HG02571 (cell line): ENCODE measurements at regions not wholly inside any gene's neighbourhood (a gene's known extent, or its start where the extent isn't known, plus 50 kb on each side); places are given as distances from the start of the nearest gene placed in this dataset.

Source experiments
- ATAC-seq: cut with Tn5 transposase; IDR thresholded peaks from one replicate; pipeline ENCODE4 v1.9.1; 2021; ENCODE audit warnings: mild to moderate bottlenecking, moderate library complexity; ENCODE audit not compliant: unreplicated experiment

- no peak for ATAC-seq
These were observed 397.0 kb downstream of the NR2F1-AS1 start for GRCh38 chr5:93184041-93184440.

GRCh38 chr5:93179466-93179865, 401.6 kb downstream of the NR2F1-AS1 start:
- ATAC-seq: no peak

DNA sequence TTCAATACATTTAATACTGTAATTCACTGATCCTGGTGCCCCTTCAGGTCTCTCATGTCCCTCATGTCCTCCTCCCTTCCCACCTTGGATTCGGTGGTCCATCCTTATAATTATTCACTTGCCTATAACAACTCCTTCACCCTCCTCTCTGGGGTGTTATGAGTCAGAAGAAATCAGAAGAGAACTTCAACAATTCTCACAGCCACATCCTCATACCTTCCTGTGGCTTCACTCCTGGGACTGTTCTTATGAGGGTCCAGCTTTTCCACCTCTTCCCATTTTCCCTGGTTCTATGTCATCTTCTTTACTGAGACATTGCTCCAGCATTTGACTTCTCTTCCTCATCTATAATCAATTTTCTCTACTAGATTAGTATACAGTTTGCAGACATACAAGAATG, 406.1 kb downstream of the NR2F1-AS1 start:
- ATAC-seq: no peak

DNA sequence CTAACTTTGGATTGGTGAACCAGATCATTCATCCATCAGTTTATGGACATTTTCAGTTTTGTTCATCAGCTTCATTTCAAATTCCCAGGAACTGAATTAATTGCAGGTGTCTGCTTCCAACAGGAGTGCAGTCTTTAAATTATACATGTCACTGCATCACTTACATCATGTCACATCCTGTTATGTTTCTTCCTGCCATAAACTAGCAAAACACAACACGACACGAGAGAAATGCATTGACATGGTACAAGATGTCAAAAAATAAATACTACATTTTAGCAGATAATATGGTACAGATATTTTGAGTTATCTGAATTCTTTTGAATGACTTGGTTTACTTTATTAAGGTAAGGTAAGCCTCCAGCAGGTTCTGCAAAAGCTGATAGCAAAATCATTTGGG, 415.5 kb downstream of the NR2F1-AS1 start:
- ATAC-seq: no peak

- no peak for ATAC-seq
These were observed 416.3 kb downstream of the NR2F1-AS1 start for GRCh38 chr5:93164690-93165089.

GRCh38 chr5:93163010-93163663, 417.9 kb downstream of the NR2F1-AS1 start:
- ATAC-seq: no peak

DNA sequence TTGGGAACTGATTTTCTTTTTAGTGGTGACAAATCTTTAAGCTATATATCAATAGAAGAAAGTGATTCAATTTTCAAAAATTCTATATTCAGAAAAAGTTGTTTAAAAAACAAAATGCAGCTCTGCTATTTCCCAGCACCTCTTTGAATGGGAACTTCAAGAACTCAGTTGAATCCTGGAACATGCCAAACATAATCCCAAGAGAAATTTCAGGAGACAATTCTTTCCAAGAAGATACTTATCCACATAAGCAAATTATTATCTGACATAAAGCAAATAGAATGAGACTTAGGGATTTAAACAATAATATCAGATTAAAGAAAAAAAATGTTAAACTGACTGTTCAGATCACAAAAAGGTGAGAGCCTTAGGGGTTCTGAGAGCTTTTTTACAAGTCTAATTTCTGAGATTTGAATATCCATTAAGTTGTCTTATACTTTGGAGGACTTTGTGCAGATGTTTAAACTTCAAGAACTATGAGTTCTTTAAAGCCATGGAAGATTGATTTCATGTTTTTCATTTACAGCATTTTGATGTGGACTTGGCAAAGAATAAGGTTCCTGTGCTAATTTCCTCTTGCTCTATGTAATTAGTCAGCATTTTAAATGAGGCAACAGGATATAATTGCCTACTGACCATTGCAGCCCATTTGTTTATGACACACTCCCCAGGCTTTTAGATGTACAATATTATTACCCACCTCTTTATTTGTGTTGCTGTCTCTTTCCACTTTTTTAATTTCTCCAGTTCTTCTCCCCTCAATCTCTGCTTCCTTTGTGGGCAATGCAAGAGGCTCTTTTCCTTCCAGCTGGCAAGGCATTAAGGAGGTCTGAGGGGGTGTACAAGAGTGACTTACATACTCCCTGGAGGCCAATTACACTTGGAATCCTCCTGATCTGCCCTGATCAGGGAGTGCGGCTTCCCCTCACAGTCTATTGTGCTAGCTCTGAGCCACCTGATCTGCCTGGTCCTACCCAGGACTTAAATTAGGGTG, 419.1 kb downstream of the NR2F1-AS1 start:
- no peak for ATAC-seq

DNA sequence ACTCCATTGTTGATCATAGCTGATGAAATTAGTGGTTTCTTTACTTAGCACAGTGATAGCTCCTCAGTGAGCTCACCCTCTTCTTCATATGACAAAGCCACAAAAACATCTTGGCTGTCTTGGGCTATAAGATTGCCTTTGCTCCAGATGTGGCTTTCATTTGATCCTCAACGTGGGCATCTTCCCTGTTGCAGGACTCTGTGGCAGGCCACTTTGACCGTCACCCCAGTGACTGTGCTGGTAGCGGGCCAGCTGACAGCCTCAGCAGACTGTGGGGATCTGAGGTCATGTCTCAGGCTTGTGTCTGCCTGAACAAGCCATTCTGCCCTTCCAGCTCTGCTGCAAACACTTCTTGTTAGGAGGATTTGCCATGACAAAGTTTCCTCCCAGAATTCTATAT, 422.2 kb downstream of the NR2F1-AS1 start:
- ATAC-seq: no peak

- ATAC-seq: no peak
These were observed 424.5 kb downstream of the NR2F1-AS1 start for GRCh38 chr5:93156566-93156965.

GRCh38 chr5:93154535-93154934, 426.5 kb downstream of the NR2F1-AS1 start:
- ATAC-seq: no peak

DNA sequence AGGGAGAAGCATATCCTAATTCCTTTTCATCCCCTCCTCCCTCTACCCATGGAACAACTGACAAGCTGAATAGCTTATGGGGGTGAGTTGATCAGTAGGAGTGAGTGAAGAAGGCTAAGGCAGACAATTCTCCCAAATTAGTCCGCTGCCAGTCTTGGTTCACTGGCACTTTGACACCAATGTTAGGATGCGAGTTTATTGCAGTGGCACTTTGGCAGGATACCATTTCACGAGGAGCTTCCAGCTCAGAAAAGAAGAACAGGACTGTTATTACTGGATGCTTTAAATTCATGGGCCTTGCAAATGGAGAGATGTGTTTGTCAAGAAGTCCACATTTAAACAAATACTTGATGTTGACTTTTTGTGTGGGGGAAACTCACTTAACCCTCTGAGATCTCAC, 427.6 kb downstream of the NR2F1-AS1 start:
- ATAC-seq: no peak

DNA sequence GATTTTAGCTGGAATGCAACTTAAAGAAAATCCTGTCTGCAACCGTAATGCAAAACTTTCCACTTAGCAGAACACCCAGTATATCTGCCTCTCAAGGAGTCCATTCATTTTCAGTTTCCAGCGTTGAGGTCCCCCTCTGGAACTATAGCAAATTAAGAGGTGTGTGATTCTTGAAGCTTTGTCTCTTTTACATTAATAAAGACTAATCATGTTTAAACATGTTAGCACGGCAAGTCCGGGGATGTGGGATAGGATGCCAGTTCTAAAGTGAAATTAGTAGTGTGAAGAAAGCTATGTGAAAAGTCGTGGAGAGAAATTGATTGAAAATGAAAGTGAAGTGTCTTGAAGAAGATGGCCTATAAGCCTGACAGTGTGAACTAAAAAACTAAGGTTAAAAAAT, 429.1 kb downstream of the NR2F1-AS1 start:
- ATAC-seq: no peak

DNA sequence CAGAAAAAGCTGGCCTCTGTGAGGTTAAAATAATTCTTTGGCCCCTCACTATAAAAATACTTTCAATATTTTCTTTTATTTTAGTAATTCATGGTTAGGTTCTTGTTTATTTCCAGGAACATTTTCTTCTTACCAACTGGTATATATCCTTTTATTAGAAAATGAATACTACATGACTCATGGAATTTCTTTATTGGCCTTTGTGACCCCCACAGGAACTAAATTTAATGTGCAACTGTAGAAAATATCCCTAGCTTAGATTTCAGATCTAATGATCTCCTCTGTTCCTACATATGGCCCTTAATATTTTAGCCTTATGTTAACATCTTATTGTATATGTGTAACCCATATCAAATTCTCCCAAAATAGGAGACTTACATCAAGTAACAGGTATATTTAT, 429.9 kb downstream of the NR2F1-AS1 start:
- no peak for ATAC-seq

DNA sequence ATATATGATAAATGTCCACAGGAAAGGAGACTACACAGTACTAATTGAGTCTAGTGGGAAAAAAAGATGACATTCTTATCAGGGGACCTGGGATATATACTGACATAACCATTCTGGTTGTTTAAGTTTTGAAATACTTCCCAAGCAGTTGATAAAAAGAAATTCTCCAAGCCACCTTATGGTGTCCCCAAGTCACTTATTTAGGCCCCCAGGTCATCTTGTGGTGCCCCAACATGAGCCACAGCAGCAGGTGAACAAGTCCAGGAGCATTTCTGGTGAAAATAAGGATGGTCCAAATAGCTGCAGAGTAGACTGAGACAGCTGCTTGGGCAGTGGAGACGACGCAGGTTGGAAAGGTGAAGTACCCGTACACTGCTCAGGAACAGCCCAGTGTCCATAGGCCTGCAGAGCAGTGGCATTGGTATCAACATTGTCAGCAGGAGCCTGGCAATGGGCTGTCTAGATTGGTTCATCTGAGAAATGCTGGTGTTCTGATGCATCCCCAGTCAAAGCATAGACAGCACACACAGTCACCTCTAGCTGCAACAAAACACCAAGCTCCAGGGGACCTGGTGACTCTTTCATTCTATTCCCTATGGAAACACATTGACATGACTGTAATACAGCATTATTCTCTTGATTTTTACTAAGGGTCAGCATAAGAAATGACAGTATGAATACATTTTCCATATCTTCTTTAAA, 430.6 kb downstream of the NR2F1-AS1 start:
- ATAC-seq: no peak

GRCh38 chr5:93145767-93146166, 435.3 kb downstream of the NR2F1-AS1 start:
- ATAC-seq: no peak

DNA sequence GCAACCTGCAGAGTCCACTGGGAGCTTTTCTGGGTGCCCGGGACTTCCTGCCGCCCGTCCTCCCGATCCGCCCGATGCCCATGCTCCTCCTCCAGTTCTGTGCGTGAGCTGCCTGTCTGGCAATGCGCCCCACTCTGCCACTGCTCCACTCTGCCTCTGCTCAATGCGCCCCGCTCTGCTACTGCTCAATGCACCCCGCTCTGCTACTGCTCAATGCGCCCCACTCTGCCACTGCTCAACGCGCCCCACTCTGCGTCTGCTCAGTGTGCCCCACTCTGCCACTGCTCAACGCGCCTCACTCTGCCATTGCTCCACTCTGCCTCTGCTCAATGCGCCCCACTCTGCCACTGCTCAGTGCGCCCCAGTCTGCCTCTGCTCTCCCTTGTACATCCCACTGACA, 436.0 kb downstream of the NR2F1-AS1 start:
- no peak for ATAC-seq

DNA sequence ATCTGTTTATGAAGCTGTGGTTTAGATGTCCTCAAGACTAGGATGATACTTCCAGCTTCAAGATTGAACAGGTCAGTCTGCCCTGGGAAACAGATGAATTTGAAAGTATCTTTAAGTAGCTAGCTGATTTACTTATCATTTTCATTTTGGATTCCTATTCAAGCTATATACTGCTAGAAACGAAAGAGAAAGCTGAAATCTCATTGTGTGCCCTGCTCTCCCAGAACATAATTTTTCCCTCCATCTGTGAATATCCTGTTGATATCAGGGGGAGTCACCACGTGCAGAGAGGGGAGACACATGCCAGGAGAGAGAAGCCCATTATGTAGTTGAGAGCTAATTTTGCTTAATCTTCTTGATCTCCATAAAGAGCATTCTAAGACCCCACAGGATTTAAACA, 439.1 kb downstream of the NR2F1-AS1 start:
- ATAC-seq: no peak

DNA sequence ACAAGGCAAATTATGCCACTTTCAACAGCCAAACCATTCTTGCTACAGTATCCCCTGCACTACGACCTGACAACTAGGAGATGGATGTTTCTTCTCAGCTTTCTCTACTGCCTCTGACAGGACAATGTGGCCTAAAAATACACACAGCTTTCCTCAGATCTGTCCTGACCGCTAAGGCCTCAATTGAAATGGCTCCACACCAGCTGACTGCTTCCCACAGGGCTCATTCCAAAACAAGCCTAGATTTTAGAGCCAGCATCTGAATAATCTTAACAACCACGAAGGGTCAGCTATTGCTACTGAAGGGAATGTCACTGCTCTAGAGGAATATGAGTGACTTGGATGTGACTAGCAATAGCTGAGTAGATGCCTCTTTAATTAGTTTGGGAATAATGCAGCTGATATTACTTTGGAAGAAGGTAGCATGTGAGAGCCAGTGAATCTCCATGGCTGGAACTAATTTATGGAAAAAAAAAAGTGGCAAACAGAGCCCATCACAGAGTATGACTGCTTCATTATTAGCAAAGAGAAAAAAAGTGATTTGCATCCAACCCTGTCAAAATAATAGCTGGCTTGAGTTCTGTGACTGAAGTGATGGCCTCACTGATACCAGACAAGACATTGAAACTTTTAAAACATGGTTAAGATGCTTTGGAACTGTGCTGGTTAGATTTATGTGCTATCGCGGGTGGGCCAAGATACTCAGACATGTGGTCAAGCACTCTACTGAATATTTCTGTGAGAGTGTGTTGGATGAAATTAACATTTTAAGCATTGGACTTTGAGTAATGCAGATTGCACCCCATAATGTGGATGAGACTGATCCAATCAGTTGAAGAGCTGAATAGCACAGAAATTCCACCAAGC, 450.2 kb downstream of the NR2F1-AS1 start:
- ATAC-seq: no peak

- ATAC-seq: no peak
These were observed 454.4 kb downstream of the NR2F1-AS1 start for GRCh38 chr5:93126634-93127033.

DNA sequence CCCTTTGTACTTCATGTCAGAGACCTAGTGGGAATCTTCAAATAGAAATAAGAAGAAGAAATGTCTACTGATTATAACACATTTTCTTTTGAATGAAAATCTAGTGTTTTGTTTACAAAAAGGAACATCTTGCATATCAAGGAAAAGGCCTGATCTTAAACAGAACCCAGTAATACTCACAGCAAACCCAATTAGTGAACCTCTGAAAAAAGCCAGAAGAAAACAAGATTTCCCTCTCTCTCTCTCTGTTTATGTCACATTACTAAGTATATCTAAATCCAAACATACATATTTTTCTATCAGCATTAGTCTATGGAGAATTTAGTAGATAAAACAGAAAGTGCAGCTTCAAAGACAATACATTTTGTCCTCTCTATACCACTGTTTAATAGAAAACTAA, 457.9 kb downstream of the NR2F1-AS1 start:
- no peak for ATAC-seq

- ATAC-seq: no peak
These were observed 458.6 kb downstream of the NR2F1-AS1 start for GRCh38 chr5:93122446-93122845.
